Endothelial cell of umbilical vein (primary cell): ENCODE measurements at regions not wholly inside any gene's neighbourhood (a gene's known extent, or its start where the extent isn't known, plus 50 kb on each side); places are given as distances from the start of the nearest gene placed in this dataset.

Experiments
- BruUV-seq: library from RNA; stranded (reverse); fragments of 400-500 nt; replicated peaks from 2 replicates; lab custom pipeline; 2021; lab: Mats Ljungman, UMichigan
- CTCF ChIA-PET: fragments of 300-600, 350-600 bp; sonication (Branson Sonifier 250); formaldehyde crosslinking; loops from one replicate; lab custom pipeline; 2021; ENCODE audit warnings: antibody characterized with exemption, inconsistent platforms; lab: Charles Lee
- POLR2A ChIA-PET: fragments of 300-600, 350-600 bp; sonication (Branson Sonifier 250); formaldehyde crosslinking; loops from one replicate; lab custom pipeline; 2021; ENCODE audit warnings: antibody characterized with exemption, inconsistent platforms; lab: Charles Lee
- DNase-seq: peaks from one replicate; pipeline ENCODE4 v3.0.0-alpha.2; 2011; ENCODE audit warnings: low read depth, low spot score
- FAIRE-seq: peaks from 2 replicates; lab custom pipeline; 2011; peaks lifted over from hg19 to GRCh38; lab: Jason Lieb, UNC
- H2AFZ ChIP-seq: 2 replicates; pipeline ENCODE4 v1.6.0; 2012; ENCODE audit warnings: low read depth, low read length, control low read depth, inconsistent platforms
- H3K27ac ChIP-seq: 2 replicates; pipeline ENCODE4 v1.5.1; 2011; ENCODE audit warnings: low read depth, mild to moderate bottlenecking, control low read depth, low read length, moderate library complexity; ENCODE audit not compliant: insufficient read depth
- H3K27me3 ChIP-seq, 2 experiments: 2 replicates each; pipeline versions ENCODE4 v1.6.0 to v1.6.1; 2011; ENCODE audit warnings: low read length in 2 of 2, mixed read lengths in 1 of 2; ENCODE audit not compliant: control insufficient read depth in 2 of 2, insufficient read depth in 2 of 2
- H3K36me3 ChIP-seq, 2 experiments: 2 replicates in 1 of 2; 3 replicates in 1 of 2; pipeline ENCODE4 v1.5.1; 2011; ENCODE audit warnings: low read length in 2 of 2, mild to moderate bottlenecking in 1 of 2, moderate library complexity in 1 of 2; ENCODE audit not compliant: control insufficient read depth in 2 of 2, insufficient read depth in 2 of 2; ENCODE audit errors: extremely low read depth in 1 of 2
- H3K4me1 ChIP-seq: 3 replicates; pipeline ENCODE4 v1.5.1; 2011; ENCODE audit warnings: mild to moderate bottlenecking, low read length; ENCODE audit not compliant: control insufficient read depth, insufficient read depth; ENCODE audit errors: extremely low read depth
- H3K4me2 ChIP-seq: 2 replicates; pipeline ENCODE4 v1.6.1; 2011; ENCODE audit warnings: low read length, control low read depth, mixed read lengths; ENCODE audit not compliant: insufficient read depth
- H3K4me3 ChIP-seq, 3 experiments: fragments of 200-600 bp in 1 of 3; sonication (generic), shearing (Covaris generic) in 1 of 3; replicated peaks in 1 of 3; 2 replicates each; pipeline ENCODE4 v1.5.1; 2011 to 2016; ENCODE audit warnings: control low read depth in 3 of 3, low read length in 3 of 3, mild to moderate bottlenecking in 2 of 3, inconsistent platforms in 1 of 3, low read depth in 1 of 3, moderate library complexity in 1 of 3; ENCODE audit not compliant: insufficient read depth in 1 of 3
- H3K79me2 ChIP-seq: 2 replicates; pipeline ENCODE4 v1.6.0; 2012; ENCODE audit warnings: low read length, inconsistent platforms; ENCODE audit not compliant: control insufficient read depth, insufficient read depth
- H3K9ac ChIP-seq: replicated peaks from 2 replicates; pipeline ENCODE3; 2011; ENCODE audit warnings: low read length, control low read depth; ENCODE audit not compliant: insufficient read depth; ENCODE audit errors: extremely low read depth
- H3K9me1 ChIP-seq: replicated peaks from 3 replicates; pipeline ENCODE4 v1.6.0; 2011; ENCODE audit warnings: mild to moderate bottlenecking, low read length; ENCODE audit not compliant: control insufficient read depth, insufficient read depth; ENCODE audit errors: extremely low read depth
- H3K9me3 ChIP-seq: replicated peaks from 2 replicates; pipeline ENCODE4 v1.5.1; 2012; ENCODE audit warnings: low read length, inconsistent platforms; ENCODE audit not compliant: control insufficient read depth, insufficient read depth
- H4K20me1 ChIP-seq: replicated peaks from 2 replicates; pipeline ENCODE3; 2011; ENCODE audit warnings: mild to moderate bottlenecking, low read length; ENCODE audit not compliant: control insufficient read depth, insufficient read depth; ENCODE audit errors: extremely low read depth
- EZH2 ChIP-seq: IDR thresholded peaks from 2 replicates; pipeline ENCODE4 v1.6.1; 2012; ENCODE audit warnings: borderline replicate concordance, low read depth, mild to moderate bottlenecking, moderate library complexity, low read length, inconsistent platforms; ENCODE audit not compliant: severe bottlenecking
- FOS ChIP-seq: IDR thresholded peaks from 2 replicates; pipeline ENCODE4 v1.6.1; 2011; ENCODE audit warnings: mild to moderate bottlenecking, low read length, moderate library complexity, borderline replicate concordance; ENCODE audit not compliant: insufficient read depth
- GATA2 ChIP-seq: IDR thresholded peaks from 2 replicates; pipeline ENCODE4 v1.7.0; 2011; ENCODE audit warnings: low read depth, mild to moderate bottlenecking, moderate library complexity, mixed read lengths, low read length; ENCODE audit not compliant: insufficient read length, insufficient read depth
- JUN ChIP-seq: IDR thresholded peaks from 2 replicates; pipeline ENCODE4 v1.6.1; 2011; ENCODE audit warnings: borderline replicate concordance, low read depth; ENCODE audit not compliant: insufficient read length, insufficient read depth
- POLR2A ChIP-seq: IDR thresholded peaks from 2 replicates; pipeline ENCODE4 v1.6.1; 2012; ENCODE audit warnings: low read depth, mild to moderate bottlenecking, control low read depth, low read length
- dilution Hi-C: fragments of 300-500 bp; cut with MboI; formaldehyde crosslinking; loops from one replicate; pipeline ENCODE4 v1.15.0; 2019; ENCODE audit warnings: low sequenced_read_pairs; ENCODE audit not compliant: extremely low pct_ligation_motif_present
- intact Hi-C: fragments of 100-400 bp; cut with micrococcal nuclease; formaldehyde crosslinking; loops from one replicate; pipeline ENCODE4 v1.10.0; 2022
- TF ChIP-seq, protein P1 (sequence below), 2 donors: IDR thresholded peaks; 1 replicate in 1 of 2; 2 replicates in 1 of 2; pipeline ENCODE4 v1.5.1; 2011; ENCODE audit warnings: low read length in 2 of 2, mild to moderate bottlenecking in 2 of 2, moderate library complexity in 2 of 2, control low read depth in 1 of 2, inconsistent platforms in 1 of 2, low read depth in 1 of 2; ENCODE audit not compliant: insufficient read depth in 1 of 2; ENCODE audit errors: extremely low read depth in 1 of 2
- TF ChIP-seq, protein P2 (sequence below): IDR thresholded peaks from 2 replicates; pipeline ENCODE4 v1.6.1; 2011; ENCODE audit not compliant: insufficient read depth, insufficient read length

DNA sequence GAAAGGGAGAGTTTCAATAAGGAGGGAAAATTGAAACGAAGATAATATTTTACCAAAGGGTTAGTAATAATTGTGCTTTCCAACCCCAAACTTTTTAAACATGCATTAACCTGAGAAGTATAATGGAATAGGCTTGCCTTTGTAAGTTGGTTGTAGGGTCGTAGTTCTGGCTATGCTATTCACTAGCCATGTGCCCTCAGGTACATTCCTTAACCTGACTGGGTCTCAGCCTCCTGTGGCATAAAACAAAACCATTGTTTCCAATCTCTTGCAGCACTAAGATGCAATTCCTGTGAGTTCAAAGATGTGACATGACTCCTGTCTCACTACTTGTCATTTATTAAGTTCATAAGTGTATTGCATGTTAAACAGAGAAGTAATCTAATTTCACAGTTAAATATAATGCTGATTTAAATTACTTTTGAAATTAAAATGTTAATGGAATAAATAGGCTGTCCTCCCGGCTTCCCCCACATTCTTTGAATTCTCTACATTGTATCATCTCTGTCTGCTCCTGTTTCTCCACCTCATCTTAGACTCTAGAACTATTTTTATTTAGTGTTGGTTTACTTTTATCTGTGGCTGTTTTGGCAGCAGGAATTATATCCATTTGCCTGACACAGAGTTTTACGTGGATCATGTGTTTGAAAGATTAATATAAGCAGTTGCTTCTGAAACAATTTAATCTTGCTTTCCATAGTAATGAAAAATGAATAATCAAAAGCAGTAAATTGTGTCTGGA is 216.3 kb downstream of the FAT3 start:
- DNase-seq (no peak), FAIRE-seq (no peak)
- H3K4me2 ChIP-seq = no peak overlapping the region
- TF ChIP-seq, protein P1, sequence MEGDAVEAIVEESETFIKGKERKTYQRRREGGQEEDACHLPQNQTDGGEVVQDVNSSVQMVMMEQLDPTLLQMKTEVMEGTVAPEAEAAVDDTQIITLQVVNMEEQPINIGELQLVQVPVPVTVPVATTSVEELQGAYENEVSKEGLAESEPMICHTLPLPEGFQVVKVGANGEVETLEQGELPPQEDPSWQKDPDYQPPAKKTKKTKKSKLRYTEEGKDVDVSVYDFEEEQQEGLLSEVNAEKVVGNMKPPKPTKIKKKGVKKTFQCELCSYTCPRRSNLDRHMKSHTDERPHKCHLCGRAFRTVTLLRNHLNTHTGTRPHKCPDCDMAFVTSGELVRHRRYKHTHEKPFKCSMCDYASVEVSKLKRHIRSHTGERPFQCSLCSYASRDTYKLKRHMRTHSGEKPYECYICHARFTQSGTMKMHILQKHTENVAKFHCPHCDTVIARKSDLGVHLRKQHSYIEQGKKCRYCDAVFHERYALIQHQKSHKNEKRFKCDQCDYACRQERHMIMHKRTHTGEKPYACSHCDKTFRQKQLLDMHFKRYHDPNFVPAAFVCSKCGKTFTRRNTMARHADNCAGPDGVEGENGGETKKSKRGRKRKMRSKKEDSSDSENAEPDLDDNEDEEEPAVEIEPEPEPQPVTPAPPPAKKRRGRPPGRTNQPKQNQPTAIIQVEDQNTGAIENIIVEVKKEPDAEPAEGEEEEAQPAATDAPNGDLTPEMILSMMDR (IDR thresholded peaks at IDR 0.05; ENCODE audit: extremely low read depth in 1 of 2, insufficient read depth in 1 of 2, low read depth in 1 of 2, low read length in 2 of 2) = no peak
- TF ChIP-seq GATA2 (no peak), POLR2A (no peak)
- no peaks in the 10 kb centered on the region for H3K4me1 ChIP-seq
- no peak overlapping the region for H3K9ac ChIP-seq
- no peaks in the 10 kb centered on the region for H3K27me3 ChIP-seq
- H3K36me3 ChIP-seq = no peaks in the 10 kb centered on the region
- H3K79me2 ChIP-seq = no peaks in the 10 kb centered on the region
- no peaks in the 10 kb centered on the region for H3K9me3 ChIP-seq
- no TSS peak for BruUV-seq
- no peak overlapping the region for H3K4me3 ChIP-seq
- ChIA-PET CTCF (no interaction called here), POLR2A (no interaction called here)
- no peak overlapping the region for H3K27ac ChIP-seq
- dilution Hi-C loops = no loop called here
- no peaks in the 10 kb centered on the region for H4K20me1 ChIP-seq
- no peak overlapping the region for H2AFZ ChIP-seq
- H3K9me1 ChIP-seq = no peaks in the 10 kb centered on the region
- intact Hi-C loops = no loop called here

DNA sequence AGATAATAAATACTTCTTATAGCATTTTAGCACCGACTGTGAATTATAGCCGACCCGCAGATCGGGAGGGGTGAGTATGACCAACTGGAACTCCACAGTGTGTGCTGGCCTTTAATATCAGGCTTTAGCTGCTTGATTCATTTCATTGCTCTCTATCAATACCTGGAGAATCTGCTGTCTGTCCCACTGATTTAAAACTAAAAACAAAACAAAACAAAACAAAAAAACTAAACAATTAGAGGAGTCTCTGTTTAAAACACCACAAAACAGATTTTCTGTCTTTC is 216.8 kb downstream of the FAT3 start:
- dilution Hi-C loops (no loop called here), intact Hi-C loops (no loop called here)
- Histone ChIP-seq H3K36me3 (no peaks in the 10 kb centered on the region), H3K9ac (no peak overlapping the region), H3K79me2 (no peaks in the 10 kb centered on the region), H2AFZ (no peak overlapping the region), H3K27me3 (no peaks in the 10 kb centered on the region), H4K20me1 (no peaks in the 10 kb centered on the region), H3K4me1 (no peaks in the 10 kb centered on the region), H3K4me3 (no peak overlapping the region), H3K9me1 (no peaks in the 10 kb centered on the region), H3K4me2 (no peak overlapping the region), H3K27ac (no peak overlapping the region), H3K9me3 (no peaks in the 10 kb centered on the region)
- BruUV-seq = no TSS peak
- FAIRE-seq (no peak), DNase-seq (no peak)
- ChIA-PET CTCF (no interaction called here), POLR2A (no interaction called here)
- TF ChIP-seq, protein P1 (IDR thresholded peaks at IDR 0.05; ENCODE audit: extremely low read depth in 1 of 2, insufficient read depth in 1 of 2, low read depth in 1 of 2, low read length in 2 of 2) = no peak
- TF ChIP-seq, protein P2, sequence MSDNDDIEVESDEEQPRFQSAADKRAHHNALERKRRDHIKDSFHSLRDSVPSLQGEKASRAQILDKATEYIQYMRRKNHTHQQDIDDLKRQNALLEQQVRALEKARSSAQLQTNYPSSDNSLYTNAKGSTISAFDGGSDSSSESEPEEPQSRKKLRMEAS = no peak
- TF ChIP-seq FOS (no peak), POLR2A (no peak), EZH2 (no peak), GATA2 (no peak), JUN (no peak)
